Cardiac muscle cell (in vitro differentiated cells and primary cell): ENCODE measurements at regions not wholly inside any gene's neighbourhood (a gene's known extent, or its start where the extent isn't known, plus 50 kb on each side); places are given as distances from the start of the nearest gene placed in this dataset.

Source experiments
- DNase-seq, 2 donors: peaks; one replicate each; pipeline versions ENCODE4 v3.0.0 to v3.0.0-alpha.2; 2010 to 2017; ENCODE audit warnings: low read depth in 1 of 2, low spot score in 1 of 2
- H3K27ac ChIP-seq: fragments of 200-600 bp; sonication (generic); 2 replicates; pipeline ENCODE4 v1.5.1; 2016
- H3K27me3 ChIP-seq: fragments of 200-600 bp; sonication (generic); 2 replicates; pipeline ENCODE4 v1.6.0; 2016; ENCODE audit warnings: control low read depth
- H3K36me3 ChIP-seq: fragments of 200-600 bp; sonication (generic); 2 replicates; pipeline ENCODE4 v1.5.1; 2016; ENCODE audit warnings: control low read depth
- H3K4me1 ChIP-seq: fragments of 200-600 bp; sonication (generic); 2 replicates; pipeline ENCODE4 v1.8.1; 2017; ENCODE audit warnings: low read depth, mild to moderate bottlenecking, mixed run types
- H3K4me3 ChIP-seq: fragments of 200-600 bp; sonication (generic); 2 replicates; pipeline ENCODE4 v1.5.1; 2016; ENCODE audit warnings: mild to moderate bottlenecking
- H3K9me3 ChIP-seq: fragments of 200-600 bp; sonication (generic); 2 replicates; pipeline ENCODE4 v1.5.1; 2017; ENCODE audit warnings: low read depth, mild to moderate bottlenecking, control low read depth
- CTCF ChIP-seq: IDR thresholded peaks from 2 replicates; pipeline ENCODE4 v1.5.1; 2012; ENCODE audit warnings: low read depth, mild to moderate bottlenecking, low read length

GRCh38 chr17:77872714-77873499 is 85.6 kb upstream of the TNRC6C start:
- no peaks in the 10 kb centered on the region for H3K9me3 ChIP-seq
- no peak overlapping the region for H3K27ac ChIP-seq
- DNase-seq, result no peak
- H3K4me3 ChIP-seq, result no peak overlapping the region
- no peak for TF ChIP-seq CTCF
- H3K4me1 ChIP-seq, result no peaks in the 10 kb centered on the region
- no peaks in the 10 kb centered on the region for H3K36me3 ChIP-seq
- H3K27me3 ChIP-seq, result no peaks in the 10 kb centered on the region

DNA sequence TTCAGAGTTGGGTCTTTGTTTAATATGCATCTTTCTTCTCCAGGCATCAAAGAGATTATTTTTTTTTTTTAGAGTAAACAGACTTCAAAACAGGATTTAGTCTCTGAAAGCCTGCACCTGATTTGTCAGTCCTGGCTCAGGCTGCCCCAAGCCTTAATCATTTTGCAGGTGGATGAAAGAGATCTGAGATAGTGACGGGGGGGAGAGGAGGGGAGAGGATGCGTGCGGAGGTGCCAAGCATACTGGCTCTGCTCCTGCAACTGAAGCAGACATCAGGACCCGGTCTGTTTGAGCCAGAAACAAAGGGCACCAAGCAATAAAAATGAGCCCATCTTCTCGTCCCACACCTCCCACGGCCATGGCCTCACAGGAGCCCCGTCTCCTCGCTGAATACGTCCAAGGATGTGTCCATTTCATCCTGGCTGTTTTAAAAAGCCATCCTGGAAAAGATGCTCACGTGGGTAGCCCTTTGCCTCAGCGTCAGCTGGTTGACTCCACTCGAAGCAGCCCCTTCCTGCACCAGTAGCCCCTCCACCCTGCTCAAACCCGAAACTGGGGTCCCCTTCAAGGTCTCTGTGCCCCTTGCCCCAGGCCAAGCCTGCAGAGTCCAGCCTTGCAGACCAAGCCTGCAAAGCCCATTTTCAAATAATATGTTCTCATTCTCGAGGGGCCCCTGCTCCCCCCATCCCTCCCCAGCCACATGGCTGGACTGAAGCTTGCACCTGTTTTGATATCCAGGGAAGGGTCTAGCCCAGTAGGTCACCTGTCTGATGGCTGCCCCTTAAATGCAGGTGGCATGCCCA is 84.8 kb upstream of the TNRC6C start:
- Histone ChIP-seq H3K4me3 (no peak overlapping the region), H3K27ac (no peak overlapping the region), H3K9me3 (no peaks in the 10 kb centered on the region), H3K4me1 (no peaks in the 10 kb centered on the region), H3K27me3 (no peaks in the 10 kb centered on the region), H3K36me3 (no peaks in the 10 kb centered on the region)
- no peak for DNase-seq
- TF ChIP-seq CTCF, result no peak

DNA sequence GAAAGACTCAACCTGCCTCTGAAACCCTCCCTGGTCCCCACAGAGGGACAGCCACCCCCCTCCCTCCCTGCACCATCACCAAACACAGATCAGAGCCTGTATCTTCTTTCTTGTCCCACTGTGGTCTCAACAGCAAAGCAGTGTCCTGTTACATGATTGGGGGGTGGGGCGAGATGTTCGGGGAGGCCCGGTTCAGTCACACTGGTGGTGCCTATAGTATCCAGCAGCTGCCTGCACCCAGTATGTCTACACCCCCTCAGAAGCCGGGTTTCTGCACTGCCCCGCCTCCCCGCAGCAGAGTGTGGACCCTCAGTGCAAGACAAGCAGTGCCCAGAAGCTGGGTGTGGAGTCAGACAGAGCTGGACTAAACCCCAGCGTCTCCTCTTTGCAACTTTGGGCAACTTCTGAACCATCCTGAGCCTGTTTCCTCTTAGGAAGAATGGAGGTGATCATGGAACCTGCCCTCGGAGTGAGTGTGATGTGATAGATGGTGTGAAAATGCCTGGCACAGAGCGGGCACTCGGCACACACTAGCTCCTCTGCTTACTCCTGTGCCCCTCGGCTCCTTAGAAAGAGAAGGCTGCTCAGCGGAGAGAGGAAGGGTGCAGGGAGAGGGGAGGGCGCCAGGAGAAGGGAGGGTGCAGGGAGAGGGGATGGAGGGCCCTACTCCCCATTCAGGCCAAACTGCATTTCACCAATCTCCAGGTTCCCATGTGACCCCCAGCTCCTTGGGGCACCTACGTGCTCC is 84.0 kb upstream of the TNRC6C start:
- Histone ChIP-seq H3K4me1 (no peaks in the 10 kb centered on the region), H3K27ac (no peak overlapping the region), H3K9me3 (no peaks in the 10 kb centered on the region), H3K36me3 (no peaks in the 10 kb centered on the region), H3K4me3 (no peak overlapping the region), H3K27me3 (no peaks in the 10 kb centered on the region)
- TF ChIP-seq CTCF, result no peak
- no peak for DNase-seq

DNA sequence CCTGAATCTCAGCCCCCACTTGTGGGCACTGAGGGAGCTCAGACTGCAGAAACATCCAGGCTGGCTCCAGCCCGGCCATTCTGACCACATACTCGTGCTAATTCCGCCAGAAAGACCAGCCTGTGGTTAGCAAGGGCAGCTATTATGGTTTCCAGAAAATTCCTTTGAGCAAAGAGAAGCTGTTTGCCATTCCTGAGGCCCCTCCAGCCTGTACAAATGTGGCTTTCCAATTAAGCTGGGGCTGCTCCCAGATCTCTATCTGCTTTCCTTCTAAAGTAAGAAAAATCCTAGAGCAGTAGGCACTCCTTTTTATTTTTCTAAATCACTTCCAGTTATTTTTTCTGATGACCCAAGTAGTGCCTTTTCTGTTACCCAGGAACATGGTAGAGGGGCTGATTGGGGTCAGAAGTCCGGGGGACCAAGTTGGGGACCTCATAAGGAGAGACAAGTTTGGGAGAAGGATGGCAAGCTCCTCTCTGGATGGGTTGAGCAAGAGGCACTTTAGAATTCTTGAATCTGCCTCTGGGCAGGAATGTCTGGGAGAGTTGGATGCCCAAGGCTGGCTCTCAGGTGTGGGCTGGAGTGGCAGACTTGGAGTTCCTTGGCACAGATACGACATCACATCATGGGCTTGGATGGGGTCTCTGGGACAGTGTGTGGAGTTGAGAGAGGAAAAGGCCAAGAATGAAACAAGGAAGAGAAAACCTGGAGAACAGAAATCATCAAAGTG is 83.3 kb upstream of the TNRC6C start:
- peak in 1 of 2 donors; percentile 60 for DNase-seq
- Histone ChIP-seq H3K36me3 (no peaks in the 10 kb centered on the region), H3K9me3 (no peaks in the 10 kb centered on the region), H3K4me3 (no peak overlapping the region), H3K27ac (no peak overlapping the region), H3K27me3 (no peaks in the 10 kb centered on the region), H3K4me1 (no peaks in the 10 kb centered on the region)
- TF ChIP-seq CTCF, result no peak

DNA sequence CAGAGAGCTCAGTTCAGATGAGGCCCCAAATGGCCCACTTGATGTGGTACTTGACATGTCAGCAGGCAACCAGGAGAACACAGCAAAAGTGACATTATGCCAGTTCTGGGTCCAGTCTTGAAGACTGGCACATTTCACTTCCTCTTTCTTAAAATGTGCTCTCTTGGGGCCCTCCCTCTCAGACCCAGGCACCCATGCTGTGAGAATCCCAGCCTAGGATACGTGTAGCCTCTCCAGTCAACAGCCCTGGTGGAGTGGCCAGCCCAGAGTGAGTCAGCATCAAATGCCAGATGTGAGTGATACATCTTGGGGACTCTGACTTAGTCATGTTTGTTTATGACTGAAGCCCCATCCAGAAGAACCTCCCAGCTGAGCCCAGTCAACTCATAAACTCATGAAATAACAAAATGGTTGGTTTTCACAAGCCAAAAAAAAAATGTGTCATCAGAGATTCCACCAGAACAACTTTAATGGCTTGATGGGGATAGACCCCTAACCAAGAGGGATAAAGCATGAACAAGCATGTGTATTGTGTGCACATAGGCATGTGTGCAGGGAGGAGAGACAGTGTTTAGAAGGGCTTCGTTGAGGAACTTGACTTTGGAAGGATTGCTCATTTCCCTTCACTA is 82.5 kb upstream of the TNRC6C start:
- Histone ChIP-seq H3K9me3 (no peaks in the 10 kb centered on the region), H3K4me3 (no peak overlapping the region), H3K36me3 (no peaks in the 10 kb centered on the region), H3K27me3 (no peaks in the 10 kb centered on the region), H3K27ac (no peak overlapping the region), H3K4me1 (no peaks in the 10 kb centered on the region)
- no peak for DNase-seq
- no peak for TF ChIP-seq CTCF
